H9 (cell line): ENCODE measurements at regions not wholly inside any gene's neighbourhood (a gene's known extent, or its start where the extent isn't known, plus 50 kb on each side); places are given as distances from the start of the nearest gene placed in this dataset.

Experiments
- DNase-seq: peaks from one replicate; pipeline ENCODE4 v3.0.0-alpha.2; 2017
- H2AFZ ChIP-seq: one replicate; pipeline ENCODE4 v1.6.1; 2013; ENCODE audit warnings: mild to moderate bottlenecking, low read length, control low read depth, moderate library complexity
- H2AK5ac ChIP-seq: 2 replicates; pipeline ENCODE4 v1.6.1; 2013; ENCODE audit warnings: low read length, control low read depth, mixed read lengths; ENCODE audit not compliant: insufficient read length
- H2BK120ac ChIP-seq: one replicate; pipeline ENCODE4 v1.6.1; 2013; ENCODE audit warnings: low read depth, mild to moderate bottlenecking, low read length, control low read depth, inconsistent platforms; ENCODE audit not compliant: poor library complexity, severe bottlenecking
- H2BK12ac ChIP-seq: 2 replicates; pipeline ENCODE4 v1.6.1; 2013; ENCODE audit warnings: low read length, control low read depth, mixed read lengths, low read depth; ENCODE audit not compliant: insufficient read length
- H2BK15ac ChIP-seq: 2 replicates; pipeline ENCODE4 v1.6.1; 2013; ENCODE audit warnings: low read depth, low read length, control low read depth
- H2BK20ac ChIP-seq: one replicate; pipeline ENCODE4 v1.6.1; 2013; ENCODE audit warnings: low read depth, mild to moderate bottlenecking, low read length, control low read depth, inconsistent platforms; ENCODE audit not compliant: poor library complexity, severe bottlenecking
- H2BK5ac ChIP-seq: 2 replicates; pipeline ENCODE4 v1.6.1; 2013; ENCODE audit warnings: low read length, control low read depth, mixed read lengths; ENCODE audit not compliant: insufficient read length
- H3K14ac ChIP-seq: 2 replicates; pipeline ENCODE4 v1.6.1; 2013; ENCODE audit warnings: low read length, control low read depth; ENCODE audit not compliant: insufficient read depth
- H3K18ac ChIP-seq: 2 replicates; pipeline ENCODE4 v1.6.1; 2013; ENCODE audit warnings: low read depth, mild to moderate bottlenecking, mixed read lengths, low read length, control low read depth; ENCODE audit not compliant: insufficient read length
- H3K23ac ChIP-seq: 2 replicates; pipeline ENCODE4 v1.6.1; 2013; ENCODE audit warnings: low read length, control low read depth, mixed read lengths, low read depth; ENCODE audit not compliant: insufficient read length
- H3K23me2 ChIP-seq: 2 replicates; pipeline ENCODE4 v1.6.1; 2013; ENCODE audit warnings: low read depth, mild to moderate bottlenecking, mixed read lengths, low read length, control low read depth; ENCODE audit not compliant: insufficient read length, poor library complexity, severe bottlenecking
- H3K27ac ChIP-seq: 2 replicates; pipeline ENCODE4 v1.5.1; 2013; ENCODE audit warnings: low read length, control low read depth, mixed read lengths, low read depth; ENCODE audit not compliant: insufficient read length
- H3K27me3 ChIP-seq: 2 replicates; pipeline ENCODE4 v1.6.1; 2013; ENCODE audit warnings: low read length, control low read depth, inconsistent platforms; ENCODE audit not compliant: insufficient read depth
- H3K4ac ChIP-seq: 2 replicates; pipeline ENCODE4 v1.6.1; 2013; ENCODE audit warnings: low read depth, mild to moderate bottlenecking, control low read depth, inconsistent platforms, low read length, moderate library complexity
- H3K4me1 ChIP-seq: 2 replicates; pipeline ENCODE4 v1.6.1; 2013; ENCODE audit warnings: low read length, control low read depth, inconsistent platforms; ENCODE audit not compliant: insufficient read depth
- H3K4me2 ChIP-seq: 2 replicates; pipeline ENCODE4 v1.6.1; 2013; ENCODE audit warnings: low read length, control low read depth, mixed read lengths; ENCODE audit not compliant: insufficient read length, insufficient read depth
- H3K56ac ChIP-seq: 2 replicates; pipeline ENCODE4 v1.6.1; 2013; ENCODE audit warnings: low read depth, mild to moderate bottlenecking, mixed read lengths, low read length, control low read depth; ENCODE audit not compliant: insufficient read length
- H3K79me1 ChIP-seq: 2 replicates; pipeline ENCODE4 v1.6.1; 2013; ENCODE audit warnings: low read depth, mild to moderate bottlenecking, moderate library complexity, low read length, control low read depth, inconsistent platforms; ENCODE audit not compliant: insufficient read depth, poor library complexity, severe bottlenecking
- H3K79me2 ChIP-seq: 2 replicates; pipeline ENCODE4 v1.6.1; 2013; ENCODE audit warnings: low read length, control low read depth, inconsistent platforms; ENCODE audit not compliant: insufficient read depth
- H3K9ac ChIP-seq: 2 replicates; pipeline ENCODE4 v1.6.1; 2013; ENCODE audit warnings: low read length, control low read depth, mixed read lengths; ENCODE audit not compliant: insufficient read length; ENCODE audit errors: extremely low read depth
- H3K9me3 ChIP-seq: one replicate; pipeline ENCODE4 v1.6.1; 2013; ENCODE audit warnings: low read depth, low read length, inconsistent platforms; ENCODE audit not compliant: control insufficient read depth
- H3T11ph ChIP-seq: one replicate; pipeline ENCODE4 v1.6.1; 2013; ENCODE audit warnings: mild to moderate bottlenecking, low read length, control low read depth, inconsistent platforms
- H4K20me1 ChIP-seq: one replicate; pipeline ENCODE4 v1.6.1; 2013; ENCODE audit not compliant: control insufficient read depth, insufficient read length, insufficient read depth
- H4K5ac ChIP-seq: 2 replicates; pipeline ENCODE4 v1.6.1; 2013; ENCODE audit warnings: low read depth, mild to moderate bottlenecking, mixed read lengths, low read length, control low read depth; ENCODE audit not compliant: insufficient read length
- H4K8ac ChIP-seq: replicated peaks from 2 replicates; pipeline ENCODE4 v1.6.1; 2013; ENCODE audit warnings: low read length, control low read depth, mixed read lengths, low read depth; ENCODE audit not compliant: insufficient read length
- H4K91ac ChIP-seq: 2 replicates; pipeline ENCODE4 v1.6.1; 2013; ENCODE audit warnings: low read depth, mild to moderate bottlenecking, moderate library complexity, mixed read lengths, low read length, control low read depth; ENCODE audit not compliant: insufficient read length
- H3K27ac Mint-ChIP-seq, 3 experiments: 2 replicates in 2 of 3; 3 replicates in 1 of 3; pipeline ENCODE4 v1.8.0; 2020 to 2021; ENCODE audit warnings: mixed read lengths in 3 of 3, mild to moderate bottlenecking in 1 of 3, moderate library complexity in 1 of 3
- H3K27me3 Mint-ChIP-seq: 2 replicates; pipeline ENCODE4 v1.8.0; 2021; ENCODE audit warnings: low read depth, mild to moderate bottlenecking, moderate library complexity, mixed read lengths
- H3K36me3 Mint-ChIP-seq, 3 experiments: 2 replicates in 2 of 3; 3 replicates in 1 of 3; pipeline ENCODE4 v1.8.0; 2020 to 2021; ENCODE audit warnings: low read depth in 3 of 3, mixed read lengths in 3 of 3; ENCODE audit not compliant: insufficient read depth in 1 of 3
- H3K4me1 Mint-ChIP-seq, 2 experiments: 2 replicates each; pipeline ENCODE4 v1.8.0; 2020; ENCODE audit warnings: mixed read lengths in 2 of 2
- H3K4me3 Mint-ChIP-seq, 2 experiments: 2 replicates in 1 of 2; 3 replicates in 1 of 2; pipeline ENCODE4 v1.8.0; 2020 to 2021; ENCODE audit warnings: mild to moderate bottlenecking in 2 of 2, mixed read lengths in 2 of 2, moderate library complexity in 1 of 2
- H3K9me3 Mint-ChIP-seq, 2 experiments: 2 replicates in 1 of 2; 3 replicates in 1 of 2; pipeline ENCODE4 v1.8.0; 2020; ENCODE audit warnings: mild to moderate bottlenecking in 2 of 2, mixed read lengths in 2 of 2, moderate library complexity in 1 of 2
- WGBS: extraction: QIAGEN DNeasy Blood & Tissue Kit; methylation state at CpG from one replicate; pipeline ENCODE4 v1.1.7; 2013; ENCODE audit warnings: missing lambda C conversion rate, low lambda C conversion rate, mixed read lengths; ENCODE audit not compliant: insufficient read length; ENCODE audit errors: extremely low coverage; 5-methylcytosine and 5-hydroxymethylcytosine counted together
- TF ChIP-seq, protein P1 (sequence below): fragments of 200-600 bp; sonication (generic); conservative IDR thresholded peaks from 3 replicates; pipeline ENCODE4 v1.8.0; 2021; ENCODE audit warnings: antibody characterized with exemption, mild to moderate bottlenecking

GRCh38 chr10:125538947-125539731 is 143.8 kb downstream of the TEX36 start:
- no peak overlapping the region for H2BK5ac ChIP-seq
- no peaks in the 10 kb centered on the region for H3K79me2 ChIP-seq
- no peak overlapping the region for H4K91ac ChIP-seq
- H3K23ac ChIP-seq, result no peak overlapping the region
- H3K4ac ChIP-seq, result no peak overlapping the region
- H3K9ac ChIP-seq, result no peak overlapping the region
- no peak overlapping the region for H3K14ac ChIP-seq
- Mint-ChIP-seq H3K9me3 (no peaks in the 10 kb centered on the region), H3K4me1 (no peaks in the 10 kb centered on the region; a peak in 1 of 4 replicates), H3K36me3 (no peaks in the 10 kb centered on the region), H3K27ac (no peak overlapping the region), H3K27me3 (peaks cover 12% of the 10 kb centered on the region), H3K4me3 (no peak overlapping the region)
- H2BK12ac ChIP-seq, result no peak overlapping the region
- no peak overlapping the region for H2BK20ac ChIP-seq
- no CpG with 5 or more reads among the region's 13 CpGs for WGBS
- no peak overlapping the region for H2BK15ac ChIP-seq
- no peaks in the 10 kb centered on the region for H4K20me1 ChIP-seq
- H2AK5ac ChIP-seq, result no peak overlapping the region
- H3K23me2 ChIP-seq, result no peaks in the 10 kb centered on the region
- no peak overlapping the region for H3K27ac ChIP-seq
- H3K4me1 ChIP-seq, result no peaks in the 10 kb centered on the region
- H3K18ac ChIP-seq, result no peak overlapping the region
- H3K79me1 ChIP-seq, result no peaks in the 10 kb centered on the region
- TF ChIP-seq, protein P1, sequence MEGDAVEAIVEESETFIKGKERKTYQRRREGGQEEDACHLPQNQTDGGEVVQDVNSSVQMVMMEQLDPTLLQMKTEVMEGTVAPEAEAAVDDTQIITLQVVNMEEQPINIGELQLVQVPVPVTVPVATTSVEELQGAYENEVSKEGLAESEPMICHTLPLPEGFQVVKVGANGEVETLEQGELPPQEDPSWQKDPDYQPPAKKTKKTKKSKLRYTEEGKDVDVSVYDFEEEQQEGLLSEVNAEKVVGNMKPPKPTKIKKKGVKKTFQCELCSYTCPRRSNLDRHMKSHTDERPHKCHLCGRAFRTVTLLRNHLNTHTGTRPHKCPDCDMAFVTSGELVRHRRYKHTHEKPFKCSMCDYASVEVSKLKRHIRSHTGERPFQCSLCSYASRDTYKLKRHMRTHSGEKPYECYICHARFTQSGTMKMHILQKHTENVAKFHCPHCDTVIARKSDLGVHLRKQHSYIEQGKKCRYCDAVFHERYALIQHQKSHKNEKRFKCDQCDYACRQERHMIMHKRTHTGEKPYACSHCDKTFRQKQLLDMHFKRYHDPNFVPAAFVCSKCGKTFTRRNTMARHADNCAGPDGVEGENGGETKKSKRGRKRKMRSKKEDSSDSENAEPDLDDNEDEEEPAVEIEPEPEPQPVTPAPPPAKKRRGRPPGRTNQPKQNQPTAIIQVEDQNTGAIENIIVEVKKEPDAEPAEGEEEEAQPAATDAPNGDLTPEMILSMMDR, result no peak
- H3K4me2 ChIP-seq, result no peak overlapping the region
- peaks cover 2% of the 10 kb centered on the region; the same call in 1 of the 2 replicates for H3K27me3 ChIP-seq
- H3K56ac ChIP-seq, result no peak overlapping the region
- H3T11ph ChIP-seq, result no peak overlapping the region
- DNase-seq, result no peak
- no peak overlapping the region for H4K8ac ChIP-seq
- no peak overlapping the region for H4K5ac ChIP-seq
- H3K9me3 ChIP-seq, result no peaks in the 10 kb centered on the region
- H2BK120ac ChIP-seq, result no peak overlapping the region
- H2AFZ ChIP-seq, result no peak overlapping the region
